ENCODE measurements at regions not wholly inside any gene's neighbourhood (a gene's known extent, or its start where the extent isn't known, plus 50 kb on each side); places are given as distances from the start of the nearest gene placed in this dataset.

DNA sequence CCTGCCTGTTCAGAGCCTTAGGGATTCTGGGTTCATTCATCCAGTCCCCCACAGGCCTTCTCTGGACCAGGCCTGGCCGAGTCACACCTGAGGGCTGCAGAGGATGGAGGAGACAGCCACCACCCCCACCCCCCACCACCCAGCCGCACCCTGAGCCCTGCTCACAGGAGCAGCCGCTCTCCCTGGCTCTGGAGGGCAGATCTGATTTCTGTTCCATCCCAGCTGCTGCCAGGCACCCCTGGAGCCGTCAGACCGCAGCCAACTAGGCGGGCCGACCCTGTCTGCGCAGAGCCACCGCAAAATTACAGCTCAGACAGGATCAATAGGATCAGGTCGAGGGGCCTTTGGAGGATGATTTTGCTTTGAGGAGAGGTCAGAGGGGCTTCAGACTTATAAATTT is 154.6 kb upstream of the MYL2 start:
- TF ChIP-seq, protein P1, sequence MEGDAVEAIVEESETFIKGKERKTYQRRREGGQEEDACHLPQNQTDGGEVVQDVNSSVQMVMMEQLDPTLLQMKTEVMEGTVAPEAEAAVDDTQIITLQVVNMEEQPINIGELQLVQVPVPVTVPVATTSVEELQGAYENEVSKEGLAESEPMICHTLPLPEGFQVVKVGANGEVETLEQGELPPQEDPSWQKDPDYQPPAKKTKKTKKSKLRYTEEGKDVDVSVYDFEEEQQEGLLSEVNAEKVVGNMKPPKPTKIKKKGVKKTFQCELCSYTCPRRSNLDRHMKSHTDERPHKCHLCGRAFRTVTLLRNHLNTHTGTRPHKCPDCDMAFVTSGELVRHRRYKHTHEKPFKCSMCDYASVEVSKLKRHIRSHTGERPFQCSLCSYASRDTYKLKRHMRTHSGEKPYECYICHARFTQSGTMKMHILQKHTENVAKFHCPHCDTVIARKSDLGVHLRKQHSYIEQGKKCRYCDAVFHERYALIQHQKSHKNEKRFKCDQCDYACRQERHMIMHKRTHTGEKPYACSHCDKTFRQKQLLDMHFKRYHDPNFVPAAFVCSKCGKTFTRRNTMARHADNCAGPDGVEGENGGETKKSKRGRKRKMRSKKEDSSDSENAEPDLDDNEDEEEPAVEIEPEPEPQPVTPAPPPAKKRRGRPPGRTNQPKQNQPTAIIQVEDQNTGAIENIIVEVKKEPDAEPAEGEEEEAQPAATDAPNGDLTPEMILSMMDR (IDR thresholded peaks at IDR 0.05), result no peak
- TF ChIP-seq EP300 (IDR thresholded peaks at IDR 0.05) (no peak), POLR2A (IDR thresholded peaks at IDR 0.05) (no peak)

Data from ovary (tissue), 3 donors.